GM19438 (cell line): ENCODE measurements at regions not wholly inside any gene's neighbourhood (a gene's known extent, or its start where the extent isn't known, plus 50 kb on each side); places are given as distances from the start of the nearest gene placed in this dataset.

Experiments used
- ATAC-seq: cut with Tn5 transposase; IDR thresholded peaks from one replicate; pipeline ENCODE4 v1.9.1; 2021; ENCODE audit warnings: low read depth; ENCODE audit not compliant: unreplicated experiment

GRCh38 chr11:116240710-116241109, 532.1 kb downstream of the BUD13 start:
- no peak for ATAC-seq

- ATAC-seq: no peak
Observed at GRCh38 chr11:116239247-116239646, 533.5 kb downstream of the BUD13 start.

GRCh38 chr11:116234989-116235568, 537.7 kb downstream of the BUD13 start:
- no peak for ATAC-seq

- ATAC-seq: no peak
Observed at GRCh38 chr11:116233561-116233960, 539.2 kb downstream of the BUD13 start.

GRCh38 chr11:116232364-116232828, 540.4 kb downstream of the BUD13 start:
- no peak for ATAC-seq

- no peak for ATAC-seq
Observed at GRCh38 chr11:116231543-116231942, 541.2 kb downstream of the BUD13 start.

GRCh38 chr11:116230438-116230837, 542.3 kb downstream of the BUD13 start:
- ATAC-seq: no peak

- ATAC-seq: no peak
Observed at GRCh38 chr11:116229236-116229970, 543.4 kb downstream of the BUD13 start.

- ATAC-seq: no peak
Observed at GRCh38 chr11:116226731-116227130, 546.1 kb downstream of the BUD13 start.

GRCh38 chr11:116225784-116226585, 546.8 kb downstream of the BUD13 start:
- no peak for ATAC-seq

- ATAC-seq: no peak
Observed at GRCh38 chr11:116225236-116225635, 547.6 kb downstream of the BUD13 start.

- ATAC-seq: no peak
Observed at GRCh38 chr11:116224889-116225200, 547.9 kb downstream of the BUD13 start.

GRCh38 chr11:116224154-116224888, 548.5 kb downstream of the BUD13 start:
- ATAC-seq: no peak

- no peak for ATAC-seq
Observed at GRCh38 chr11:116221351-116221750, 551.4 kb downstream of the BUD13 start.

- ATAC-seq: no peak
Observed at GRCh38 chr11:116219171-116219635, 553.6 kb downstream of the BUD13 start.

GRCh38 chr11:116217441-116217840, 555.3 kb downstream of the BUD13 start:
- ATAC-seq: no peak

- no peak for ATAC-seq
Observed at GRCh38 chr11:116217006-116217405, 555.8 kb downstream of the BUD13 start.

- ATAC-seq: no peak
Observed at GRCh38 chr11:116215471-116216113, 557.2 kb downstream of the BUD13 start.

GRCh38 chr11:116211147-116211546, 561.6 kb downstream of the BUD13 start:
- ATAC-seq: no peak

GRCh38 chr11:116210663-116211062, 562.1 kb downstream of the BUD13 start:
- ATAC-seq: no peak
